CD4-positive, alpha-beta T cell (primary cell): ENCODE measurements at regions not wholly inside any gene's neighbourhood (a gene's known extent, or its start where the extent isn't known, plus 50 kb on each side); places are given as distances from the start of the nearest gene placed in this dataset.
"Not testable (repeated sequence)": the region's sequence is repeated elsewhere in the genome, so short reads cannot be mapped to it uniquely, and the experiment has no call there.

Experiments
- ATAC-seq: fragments of 200-7000 bp; cut with Tn5 transposase; one replicate; pipeline ENCODE4 v1.10.0; 2022; ENCODE audit warnings: mild to moderate bottlenecking; ENCODE audit not compliant: poor library complexity
- CTCF ChIA-PET: fragments of 350-600 bp; sonication (Branson Sonifier 250); formaldehyde crosslinking; loops from one replicate; lab custom pipeline; 2021; ENCODE audit warnings: antibody characterized with exemption, inconsistent platforms; lab: Charles Lee
- POLR2A ChIA-PET: fragments of 350-600 bp; sonication (Branson Sonifier 250); formaldehyde crosslinking; loops from one replicate; lab custom pipeline; 2021; ENCODE audit warnings: antibody characterized with exemption, inconsistent platforms; lab: Charles Lee
- DNase-seq, 14 experiments: peaks; one replicate each; pipeline ENCODE4 v3.0.0-alpha.2; 2013 to 2020; ENCODE audit warnings: mixed read lengths in 2 of 14
- H3K27ac ChIP-seq, 2 donors: one replicate each; pipeline versions ENCODE4 v1.5.1 to v1.7.0; 2013; ENCODE audit warnings: low read length in 2 of 2, low read depth in 1 of 2, mild to moderate bottlenecking in 1 of 2
- H3K27me3 ChIP-seq, 2 experiments: 1 replicate in 1 of 2; 2 replicates in 1 of 2; pipeline versions ENCODE4 v1.6.1 to v1.7.0; 2013; ENCODE audit warnings: low read length in 2 of 2, control low read depth in 1 of 2, mild to moderate bottlenecking in 1 of 2, moderate library complexity in 1 of 2; ENCODE audit not compliant: insufficient read depth in 2 of 2, control insufficient read depth in 1 of 2
- H3K36me3 ChIP-seq: one replicate; pipeline ENCODE4 v1.6.1; 2013; ENCODE audit warnings: low read length, control low read depth; ENCODE audit not compliant: insufficient read depth
- H3K4me1 ChIP-seq: one replicate; pipeline ENCODE4 v1.6.1; 2013; ENCODE audit warnings: low read length, control low read depth; ENCODE audit not compliant: insufficient read depth
- H3K4me3 ChIP-seq: one replicate; pipeline ENCODE4 v1.5.1; 2013; ENCODE audit warnings: mild to moderate bottlenecking, low read length, moderate library complexity
- H3K9me3 ChIP-seq, 2 experiments: 1 replicate in 1 of 2; 2 replicates in 1 of 2; pipeline versions ENCODE4 v1.6.1 to v1.7.0; 2013; ENCODE audit warnings: low read length in 2 of 2, mild to moderate bottlenecking in 2 of 2, control low read depth in 1 of 2, moderate library complexity in 1 of 2; ENCODE audit not compliant: control insufficient read depth in 1 of 2, insufficient read depth in 1 of 2
- H3K27ac Mint-ChIP-seq: one replicate; pipeline ENCODE4 v1.8.0; 2020; ENCODE audit warnings: mixed read lengths
- H3K27me3 Mint-ChIP-seq: one replicate; pipeline ENCODE4 v1.8.0; 2021; ENCODE audit warnings: mixed read lengths
- H3K36me3 Mint-ChIP-seq: one replicate; pipeline ENCODE4 v1.8.0; 2021; ENCODE audit warnings: low read depth, mixed read lengths
- H3K4me1 Mint-ChIP-seq: one replicate; pipeline ENCODE4 v1.8.0; 2021; ENCODE audit warnings: low read depth, mixed read lengths
- H3K4me3 Mint-ChIP-seq: one replicate; pipeline ENCODE4 v1.8.0; 2020; ENCODE audit warnings: mild to moderate bottlenecking, mixed read lengths
- H3K9me3 Mint-ChIP-seq: one replicate; pipeline ENCODE4 v1.8.0; 2020; ENCODE audit warnings: mixed read lengths
- intact Hi-C, 2 experiments: fragments of 100-400 bp; cut with DNase I in 1 of 2; cut with micrococcal nuclease in 1 of 2; formaldehyde crosslinking; loops; one replicate each; pipeline versions ENCODE4 v1.15.1 to v1.9.0; 2023 to 2025; cut with DNase I, micrococcal nuclease
- TF ChIP-seq, protein P1 (sequence below): fragments of 200-600 bp; IDR thresholded peaks from one replicate; pipeline ENCODE4 v1.8.0; 2022; ENCODE audit warnings: antibody characterized with exemption, mild to moderate bottlenecking

- H3K27ac Mint-ChIP-seq, ATAC-seq, H3K36me3 Mint-ChIP-seq, H3K4me3 ChIP-seq, POLR2A ChIA-PET, H3K36me3 ChIP-seq, DNase-seq, H3K9me3 ChIP-seq, H3K27me3 Mint-ChIP-seq, CTCF ChIA-PET, intact Hi-C loops, H3K27me3 ChIP-seq, H3K9me3 Mint-ChIP-seq, H3K4me3 Mint-ChIP-seq, H3K27ac ChIP-seq: not testable (repeated sequence)
- peaks cover 12% of the 10 kb centered on the region for H3K4me1 Mint-ChIP-seq
- H3K4me1 ChIP-seq = peaks cover 21% of the 10 kb centered on the region
Observed at GRCh38 chr7:55313671-55314070, 51.5 kb upstream of the LANCL2 start.

DNA sequence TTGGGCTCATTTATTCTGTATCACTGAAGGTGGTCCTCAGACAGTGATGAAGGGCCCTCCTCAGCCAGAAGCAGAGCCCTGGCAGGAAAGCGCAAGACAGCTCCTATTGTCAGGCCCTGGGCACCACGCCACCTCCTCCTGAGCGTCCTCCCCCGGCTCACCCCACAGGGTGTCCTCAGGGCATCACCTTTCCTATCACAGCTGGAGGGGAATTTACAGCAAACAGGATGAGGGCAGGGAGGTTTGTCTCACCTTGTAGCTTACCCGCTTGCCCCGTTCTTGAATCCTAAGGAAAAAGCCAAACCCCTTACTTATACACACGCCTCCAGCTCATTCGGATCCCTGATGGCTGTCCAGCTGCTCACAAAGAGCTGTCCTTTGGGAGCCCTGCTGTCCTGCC lies 50.2 kb upstream of the LANCL2 start:
- no peaks in the 10 kb centered on the region for H3K27me3 Mint-ChIP-seq
- TF ChIP-seq, protein P1, sequence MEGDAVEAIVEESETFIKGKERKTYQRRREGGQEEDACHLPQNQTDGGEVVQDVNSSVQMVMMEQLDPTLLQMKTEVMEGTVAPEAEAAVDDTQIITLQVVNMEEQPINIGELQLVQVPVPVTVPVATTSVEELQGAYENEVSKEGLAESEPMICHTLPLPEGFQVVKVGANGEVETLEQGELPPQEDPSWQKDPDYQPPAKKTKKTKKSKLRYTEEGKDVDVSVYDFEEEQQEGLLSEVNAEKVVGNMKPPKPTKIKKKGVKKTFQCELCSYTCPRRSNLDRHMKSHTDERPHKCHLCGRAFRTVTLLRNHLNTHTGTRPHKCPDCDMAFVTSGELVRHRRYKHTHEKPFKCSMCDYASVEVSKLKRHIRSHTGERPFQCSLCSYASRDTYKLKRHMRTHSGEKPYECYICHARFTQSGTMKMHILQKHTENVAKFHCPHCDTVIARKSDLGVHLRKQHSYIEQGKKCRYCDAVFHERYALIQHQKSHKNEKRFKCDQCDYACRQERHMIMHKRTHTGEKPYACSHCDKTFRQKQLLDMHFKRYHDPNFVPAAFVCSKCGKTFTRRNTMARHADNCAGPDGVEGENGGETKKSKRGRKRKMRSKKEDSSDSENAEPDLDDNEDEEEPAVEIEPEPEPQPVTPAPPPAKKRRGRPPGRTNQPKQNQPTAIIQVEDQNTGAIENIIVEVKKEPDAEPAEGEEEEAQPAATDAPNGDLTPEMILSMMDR = no peak
- no peak overlapping the region for H3K4me3 ChIP-seq
- CTCF ChIA-PET = interaction anchor here (1.8 kb wide), 1 partner anchor 100 kb away, joined by 4 read pairs; no protein-coding TSS in a partner anchor
- POLR2A ChIA-PET = no interaction called here
- no peaks in the 10 kb centered on the region for H3K9me3 Mint-ChIP-seq
- no peaks in the 10 kb centered on the region for H3K36me3 ChIP-seq
- H3K27ac ChIP-seq = no peak overlapping the region
- no peak for ATAC-seq
- no peak overlapping the region for H3K27ac Mint-ChIP-seq
- no peaks in the 10 kb centered on the region for H3K36me3 Mint-ChIP-seq
- H3K4me1 ChIP-seq = peaks cover 8% of the 10 kb centered on the region
- no peaks in the 10 kb centered on the region for H3K27me3 ChIP-seq
- H3K4me3 Mint-ChIP-seq = no peak overlapping the region
- peaks cover 0 to 7% of the 10 kb centered on the region in 2 experiments for H3K9me3 ChIP-seq
- no peak for DNase-seq
- intact Hi-C loops = no loop called here
- no peaks in the 10 kb centered on the region for H3K4me1 Mint-ChIP-seq
